ENCODE measurements at regions not wholly inside any gene's neighbourhood (a gene's known extent, or its start where the extent isn't known, plus 50 kb on each side); places are given as distances from the start of the nearest gene placed in this dataset.

DNA sequence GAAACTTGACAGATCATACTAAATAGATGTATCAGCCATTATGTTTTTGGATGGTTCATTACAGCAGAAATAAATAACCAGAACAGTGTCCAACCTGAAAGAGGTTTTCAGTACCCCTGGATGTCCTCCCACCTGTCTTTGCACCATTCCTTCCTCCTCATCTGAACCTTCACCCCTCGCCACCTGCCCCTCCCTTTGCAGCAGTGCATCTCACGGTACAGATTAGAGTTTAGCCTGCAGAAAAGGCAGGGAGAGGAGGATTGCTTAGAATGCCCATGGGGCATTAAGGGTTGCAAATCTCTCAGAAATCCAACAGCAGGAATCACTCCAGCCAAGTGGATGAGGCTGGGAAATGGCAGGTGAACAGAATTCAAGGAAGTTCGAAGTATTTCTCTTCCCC, 155.0 kb downstream of the HS3ST2 start:
- H3K27me3 ChIP-seq (ENCODE audit: insufficient read depth) = no peaks in the 10 kb centered on the region
- TF ChIP-seq SIN3A (IDR thresholded peaks at IDR 0.05; ENCODE audit: borderline replicate concordance, low read depth, low read length) (no peak), GABPA (IDR thresholded peaks at IDR 0.05; ENCODE audit: low read depth) (no peak), TEAD4 (IDR thresholded peaks at IDR 0.05; ENCODE audit: borderline replicate concordance, insufficient read depth) (no peak), TCF12 (IDR thresholded peaks at IDR 0.05) (no peak), RXRA (IDR thresholded peaks at IDR 0.05; ENCODE audit: borderline replicate concordance, low read depth) (no peak), EP300 (IDR thresholded peaks at IDR 0.05; ENCODE audit: borderline replicate concordance in 1 of 2, low read depth in 1 of 2, low read length in 1 of 2) (no peak)
- H4K20me1 ChIP-seq (ENCODE audit: insufficient read depth) = no peaks in the 10 kb centered on the region
- no peaks in the 10 kb centered on the region for H3K79me2 ChIP-seq (ENCODE audit: insufficient read depth)
- H3K9ac ChIP-seq = no peak overlapping the region
- no peak overlapping the region for H3K4me2 ChIP-seq
- CTCF ChIA-PET = interaction anchor here (1.0 to 4.5 kb wide), 5 partner anchors 8 to 91 kb away, joined by 3 to 41 read pairs (median 4); no protein-coding TSS in a partner anchor
- no peak overlapping the region for H2AFZ ChIP-seq (ENCODE audit: low read depth)
- H3F3A ChIP-seq (replicated peaks; ENCODE audit: insufficient read depth) = no peaks in the 10 kb centered on the region
- POLR2A ChIA-PET = no interaction called here
- DNase-seq = no peak
- no peak overlapping the region for H3K27ac ChIP-seq (ENCODE audit: low read depth in 2 of 2, low read length in 1 of 2)
- H3K9me2 ChIP-seq = no peaks in the 10 kb centered on the region
- 15% methylated on average over 2 of the region's 3 CpGs for WGBS (ENCODE audit: low lambda C conversion rate)
- H3K36me3 ChIP-seq (replicated peaks in 1 of 2; ENCODE audit: control insufficient read depth in 1 of 2, insufficient read depth in 2 of 2, low read length in 1 of 2) = no peaks in the 10 kb centered on the region
- H3K4me1 ChIP-seq (ENCODE audit: control insufficient read depth in 1 of 2, insufficient read depth in 2 of 2, low read depth in 1 of 2, low read length in 1 of 2) = peaks cover 0 to 34% of the 10 kb centered on the region in 2 experiments; a peak in 2 of 4 replicates
- H3K9me3 ChIP-seq = no peaks in the 10 kb centered on the region
- H3K4me3 ChIP-seq (ENCODE audit: low read depth in 2 of 2, low read length in 1 of 2) = no peak overlapping the region

DNA sequence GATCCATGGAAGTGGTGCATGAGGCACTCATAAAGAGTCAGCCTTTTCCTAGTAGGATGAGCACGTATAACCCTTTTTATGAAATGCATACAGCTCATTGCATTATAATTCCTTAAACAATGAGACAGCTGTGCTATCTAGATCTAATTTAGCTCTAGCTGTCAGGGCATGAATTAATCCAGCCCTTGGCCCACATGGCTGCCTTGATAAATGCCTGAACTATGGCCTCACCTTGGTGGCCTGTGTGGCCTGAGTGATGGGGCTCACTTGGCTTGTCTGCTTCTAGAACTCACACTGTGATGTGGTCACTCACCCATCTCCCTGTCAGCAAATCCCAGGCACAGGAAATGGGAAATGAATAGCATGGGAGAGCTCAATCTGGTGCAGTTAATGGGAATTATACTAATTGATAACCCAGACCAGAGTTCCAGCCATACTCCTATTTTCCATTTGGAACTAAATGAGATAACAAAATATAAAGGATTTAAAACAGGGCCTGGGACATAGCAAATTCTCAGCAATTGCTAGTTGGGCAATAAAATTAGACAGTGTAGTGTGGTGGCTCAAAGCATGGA, 153.6 kb downstream of the HS3ST2 start:
- Histone ChIP-seq H3K9me2 (no peaks in the 10 kb centered on the region), H3K79me2 (ENCODE audit: insufficient read depth) (no peaks in the 10 kb centered on the region), H3K9ac (no peak overlapping the region), H3K27ac (ENCODE audit: low read depth in 2 of 2, low read length in 1 of 2) (peak overlapping the region in 1 of 2 experiments; percentile 76; a peak in 2 of 4 replicates), H4K20me1 (ENCODE audit: insufficient read depth) (no peaks in the 10 kb centered on the region), H3F3A (replicated peaks; ENCODE audit: insufficient read depth) (no peaks in the 10 kb centered on the region), H3K4me3 (ENCODE audit: low read depth in 2 of 2, low read length in 1 of 2) (no peak overlapping the region), H3K27me3 (ENCODE audit: insufficient read depth) (no peaks in the 10 kb centered on the region), H3K4me2 (no peak overlapping the region), H3K9me3 (no peaks in the 10 kb centered on the region), H3K4me1 (ENCODE audit: control insufficient read depth in 1 of 2, insufficient read depth in 2 of 2, low read depth in 1 of 2, low read length in 1 of 2) (peaks cover 0 to 34% of the 10 kb centered on the region in 2 experiments; a peak in 2 of 4 replicates), H2AFZ (ENCODE audit: low read depth) (no peak overlapping the region), H3K36me3 (replicated peaks in 1 of 2; ENCODE audit: control insufficient read depth in 1 of 2, insufficient read depth in 2 of 2, low read length in 1 of 2) (no peaks in the 10 kb centered on the region)
- ChIA-PET CTCF (interaction anchor here (1.0 to 4.5 kb wide), 10 partner anchors 10 to 182 kb away, joined by 3 to 41 read pairs (median 3); partner anchors contain the start of gene USP31), POLR2A (interaction anchor here (0.6 kb wide), 1 partner anchor 69 kb away, joined by 4 read pairs; no protein-coding TSS in a partner anchor)
- TF ChIP-seq FOSL2 (IDR thresholded peaks at IDR 0.05; ENCODE audit: borderline replicate concordance, low read depth) (no peak), SIN3A (IDR thresholded peaks at IDR 0.05; ENCODE audit: borderline replicate concordance, low read depth, low read length) (no peak), TEAD4 (IDR thresholded peaks at IDR 0.05; ENCODE audit: borderline replicate concordance, insufficient read depth) (no peak), RCOR1 (IDR thresholded peaks at IDR 0.05; ENCODE audit: low read length) (peak; percentile 57; the same call in 1 of the 2 replicates), GATA2 (CRISPR knock-in tag; IDR thresholded peaks at IDR 0.05) (peak; percentile 79), EP300 (IDR thresholded peaks at IDR 0.05; ENCODE audit: borderline replicate concordance in 1 of 2, low read depth in 1 of 2, low read length in 1 of 2) (peak in 1 of 2 experiments; percentile 79; a peak in 2 of 4 replicates), FOXJ3 (CRISPR knock-in tag; IDR thresholded peaks at IDR 0.05) (0 out of 2 replicates have a peak, but pooled peaks have one; percentile 26)
- WGBS (ENCODE audit: low lambda C conversion rate) = 8% methylated on average over 1 of the region's 1 CpG
- DNase-seq = peak; percentile 49

Measured in SK-N-SH (cell line).